K562 (cell line): ENCODE measurements at regions not wholly inside any gene's neighbourhood (a gene's known extent, or its start where the extent isn't known, plus 50 kb on each side); places are given as distances from the start of the nearest gene placed in this dataset.

ENCODE experiments used
- ARHGAP35 ChIP-seq: fragments of 450-650 bp; IDR thresholded peaks from 2 replicates; pipeline ENCODE4 v1.6.1; 2018; ENCODE audit not compliant: partially characterized antibody
- BMI1 ChIP-seq: fragments of 150-350 bp; IDR thresholded peaks from 2 replicates; pipeline ENCODE4 v1.6.1; 2014; ENCODE audit warnings: low read length
- CHD1 ChIP-seq: fragments of 200-600 bp; sonication (generic); IDR thresholded peaks from one replicate; pipeline ENCODE4 v1.6.1; 2012; ENCODE audit warnings: mild to moderate bottlenecking, moderate library complexity, low read length, inconsistent platforms
- EP400 ChIP-seq: fragments of 450-650 bp; IDR thresholded peaks from 2 replicates; pipeline ENCODE4 v1.6.1; 2017; ENCODE audit warnings: antibody characterized with exemption, mild to moderate bottlenecking, moderate library complexity
- GABPB2 ChIP-seq: fragments of 250-450 bp; sonication (Bioruptor Pico); conservative IDR thresholded peaks from 2 replicates; pipeline ENCODE4 v1.5.1; 2021; ENCODE audit warnings: mild to moderate bottlenecking
- GTF2F1 ChIP-seq: IDR thresholded peaks from 2 replicates; pipeline ENCODE4 v1.6.1; 2011; ENCODE audit warnings: low read depth, low read length, improper control_type of control experiment
- KHSRP ChIP-seq: fragments of 450-650 bp; IDR thresholded peaks from 2 replicates; pipeline ENCODE4 v1.6.1; 2017
- NCOA4 ChIP-seq: fragments of 450-650 bp; IDR thresholded peaks from 2 replicates; pipeline ENCODE4 v1.6.1; 2018; ENCODE audit warnings: mild to moderate bottlenecking; ENCODE audit not compliant: partially characterized antibody
- NFYB ChIP-seq: IDR thresholded peaks from 2 replicates; pipeline ENCODE4 v1.6.1; 2011; ENCODE audit warnings: mild to moderate bottlenecking, moderate library complexity; ENCODE audit not compliant: insufficient read length; ENCODE audit errors: extremely low read depth
- POU5F1 ChIP-seq: fragments of 150-350 bp; IDR thresholded peaks from 2 replicates; pipeline ENCODE4 v1.6.1; 2014; ENCODE audit warnings: borderline replicate concordance, low read length, low read depth, mild to moderate bottlenecking; ENCODE audit not compliant: partially characterized antibody
- SETDB1 ChIP-seq: IDR thresholded peaks from one replicate; pipeline ENCODE4 v1.6.1; 2012; ENCODE audit warnings: low read length, control low read depth, inconsistent platforms
- SMAD2 ChIP-seq: fragments of 150-350 bp; IDR thresholded peaks from 2 replicates; pipeline ENCODE4 v1.6.1; 2014; ENCODE audit warnings: low read depth, mild to moderate bottlenecking, low read length
- SRSF9 ChIP-seq: fragments of 200-400 bp; formaldehyde crosslinking; IDR thresholded peaks from 2 replicates; pipeline ENCODE4 v1.6.1; 2017; ENCODE audit warnings: low read depth, low read length, borderline replicate concordance
- TRIM28 ChIP-seq: fragments of 450-650 bp; IDR thresholded peaks from 2 replicates; pipeline ENCODE4 v1.6.1; 2017
- ZKSCAN1 ChIP-seq: fragments of 150-350 bp; IDR thresholded peaks from 2 replicates; pipeline ENCODE4 v1.6.1; 2016; ENCODE audit warnings: low read depth, low read length
- ZNF121 ChIP-seq: sonication (generic); formaldehyde crosslinking; conservative IDR thresholded peaks from 2 replicates; pipeline ENCODE4 v1.8.0; 2022; ENCODE audit warnings: missing genetic modification reagents
- ZNF253 ChIP-seq: fragments of 250-450 bp; sonication (Bioruptor Pico); conservative IDR thresholded peaks from 2 replicates; pipeline ENCODE4 v1.6.1; 2021; ENCODE audit warnings: mild to moderate bottlenecking
- ZNF3 ChIP-seq: fragments of 250-450 bp; sonication (Bioruptor Pico); IDR thresholded peaks from 2 replicates; pipeline ENCODE4 v1.5.0; 2021; ENCODE audit warnings: mild to moderate bottlenecking, moderate library complexity
- ZNF780A ChIP-seq: fragments of 250-450 bp; sonication (Bioruptor Pico); IDR thresholded peaks from 2 replicates; pipeline ENCODE4 v1.5.0; 2021; ENCODE audit warnings: mild to moderate bottlenecking
- TF ChIP-seq, protein P1 (sequence below): IDR thresholded peaks from 2 replicates; pipeline ENCODE4 v1.6.1; 2012; ENCODE audit warnings: low read depth, low read length, improper control_type of control experiment, borderline replicate concordance
- TF ChIP-seq, protein P2 (sequence below): sonication (generic); formaldehyde crosslinking; IDR thresholded peaks from 2 replicates; pipeline ENCODE4 v1.8.0; 2022; ENCODE audit warnings: missing genetic modification reagents, mild to moderate bottlenecking, moderate library complexity, borderline replicate concordance
- TF ChIP-seq, protein P3 (sequence below): fragments of 200-800 bp; sonication (Bioruptor generic); IDR thresholded peaks from 2 replicates; pipeline ENCODE4 v1.6.1; 2017; ENCODE audit warnings: missing genetic modification characterization, missing compliant biosample characterization
- TF ChIP-seq, protein P4 (sequence below), 2 experiments: fragments of 450-650 bp in 1 of 2; sonication (generic) in 1 of 2; formaldehyde crosslinking; conservative IDR thresholded peaks; 2 replicates each; pipeline versions ENCODE4 v1.4.0 to v1.8.1; 2020 to 2022; ENCODE audit warnings: mild to moderate bottlenecking in 1 of 2, missing genetic modification reagents in 1 of 2
- TF ChIP-seq, protein P5 (sequence below): sonication (generic); formaldehyde crosslinking; IDR thresholded peaks from 2 replicates; pipeline ENCODE4 v1.8.1; 2023; ENCODE audit warnings: mild to moderate bottlenecking, missing genetic modification reagents

DNA sequence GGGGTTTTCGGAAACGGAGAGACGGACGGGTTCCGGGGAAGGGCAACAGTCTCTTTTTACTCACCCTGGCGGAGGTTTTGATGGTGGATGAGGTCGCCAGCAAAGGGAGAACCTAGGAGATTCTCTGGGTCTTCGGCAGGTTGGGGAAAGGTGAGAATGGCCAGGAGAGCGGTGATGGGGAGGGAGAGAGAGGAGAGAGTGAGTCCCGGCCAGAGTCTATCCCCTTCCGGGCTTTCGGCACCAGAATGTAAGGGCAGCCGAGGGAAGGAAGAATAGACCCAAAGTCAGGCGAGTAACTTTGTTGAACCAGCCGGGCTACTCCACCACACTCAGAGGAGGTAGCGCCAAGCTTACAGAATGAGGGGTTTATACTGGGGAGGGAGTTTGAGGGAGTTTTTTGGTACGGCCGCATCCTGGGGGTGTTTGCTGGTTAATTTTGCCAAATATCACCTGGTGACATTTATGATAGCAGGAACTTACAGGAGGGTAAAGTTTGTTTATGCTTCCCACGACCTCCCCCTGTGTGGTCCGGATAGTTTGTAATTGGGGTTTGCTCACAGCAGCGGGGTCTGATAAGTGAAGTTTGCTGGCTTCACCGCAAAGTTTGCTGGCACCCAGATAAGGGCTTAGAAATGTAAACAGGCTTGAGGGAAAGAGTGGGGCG lies 141.1 kb upstream of the ETV3 start (continued):
- TF ChIP-seq, protein P1, sequence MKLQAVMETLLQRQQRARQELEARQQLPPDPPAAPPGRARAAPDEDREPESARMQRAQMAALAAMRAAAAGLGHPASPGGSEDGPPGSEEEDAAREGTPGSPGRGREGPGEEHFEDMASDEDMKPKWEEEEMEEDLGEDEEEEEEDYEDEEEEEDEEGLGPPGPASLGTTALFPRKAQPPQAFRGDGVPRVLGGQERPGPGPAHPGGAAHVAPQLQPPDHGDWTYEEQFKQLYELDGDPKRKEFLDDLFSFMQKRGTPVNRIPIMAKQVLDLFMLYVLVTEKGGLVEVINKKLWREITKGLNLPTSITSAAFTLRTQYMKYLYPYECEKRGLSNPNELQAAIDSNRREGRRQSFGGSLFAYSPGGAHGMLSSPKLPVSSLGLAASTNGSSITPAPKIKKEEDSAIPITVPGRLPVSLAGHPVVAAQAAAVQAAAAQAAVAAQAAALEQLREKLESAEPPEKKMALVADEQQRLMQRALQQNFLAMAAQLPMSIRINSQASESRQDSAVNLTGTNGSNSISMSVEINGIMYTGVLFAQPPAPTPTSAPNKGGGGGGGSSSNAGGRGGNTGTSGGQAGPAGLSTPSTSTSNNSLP = peak; percentile 89; the same call in 1 of the 2 replicates
- TF ChIP-seq SETDB1 = no peak
- peak; percentile 78 for TF ChIP-seq ZKSCAN1
- no peak for TF ChIP-seq ZNF3 (CRISPR knock-in tag)
- TF ChIP-seq NCOA4 = no peak
- no peak for TF ChIP-seq GTF2F1
- TF ChIP-seq, protein P2, sequence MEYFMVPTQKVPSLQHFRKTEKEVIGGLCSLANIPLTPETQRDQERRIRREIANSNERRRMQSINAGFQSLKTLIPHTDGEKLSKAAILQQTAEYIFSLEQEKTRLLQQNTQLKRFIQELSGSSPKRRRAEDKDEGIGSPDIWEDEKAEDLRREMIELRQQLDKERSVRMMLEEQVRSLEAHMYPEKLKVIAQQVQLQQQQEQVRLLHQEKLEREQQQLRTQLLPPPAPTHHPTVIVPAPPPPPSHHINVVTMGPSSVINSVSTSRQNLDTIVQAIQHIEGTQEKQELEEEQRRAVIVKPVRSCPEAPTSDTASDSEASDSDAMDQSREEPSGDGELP (CRISPR knock-in tag) = peak; percentile 61; the same call in 1 of the 2 replicates
- TF ChIP-seq GABPB2 (CRISPR knock-in tag) = no peak
- TF ChIP-seq ARHGAP35 = no peak
- TF ChIP-seq BMI1 = no peak
- no peak for TF ChIP-seq NFYB
- TF ChIP-seq, protein P3, sequence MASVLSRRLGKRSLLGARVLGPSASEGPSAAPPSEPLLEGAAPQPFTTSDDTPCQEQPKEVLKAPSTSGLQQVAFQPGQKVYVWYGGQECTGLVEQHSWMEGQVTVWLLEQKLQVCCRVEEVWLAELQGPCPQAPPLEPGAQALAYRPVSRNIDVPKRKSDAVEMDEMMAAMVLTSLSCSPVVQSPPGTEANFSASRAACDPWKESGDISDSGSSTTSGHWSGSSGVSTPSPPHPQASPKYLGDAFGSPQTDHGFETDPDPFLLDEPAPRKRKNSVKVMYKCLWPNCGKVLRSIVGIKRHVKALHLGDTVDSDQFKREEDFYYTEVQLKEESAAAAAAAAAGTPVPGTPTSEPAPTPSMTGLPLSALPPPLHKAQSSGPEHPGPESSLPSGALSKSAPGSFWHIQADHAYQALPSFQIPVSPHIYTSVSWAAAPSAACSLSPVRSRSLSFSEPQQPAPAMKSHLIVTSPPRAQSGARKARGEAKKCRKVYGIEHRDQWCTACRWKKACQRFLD (CRISPR knock-in tag) = peak; percentile 91
- TF ChIP-seq ZNF780A (CRISPR knock-in tag) = no peak
- no peak for TF ChIP-seq ZNF253 (CRISPR knock-in tag)
- TF ChIP-seq SRSF9 = no peak
- peak; percentile 61; the same call in 1 of the 2 replicates for TF ChIP-seq EP400
- TF ChIP-seq ZNF121 (CRISPR knock-in tag) = no peak
- no peak for TF ChIP-seq CHD1
- TF ChIP-seq, protein P4, sequence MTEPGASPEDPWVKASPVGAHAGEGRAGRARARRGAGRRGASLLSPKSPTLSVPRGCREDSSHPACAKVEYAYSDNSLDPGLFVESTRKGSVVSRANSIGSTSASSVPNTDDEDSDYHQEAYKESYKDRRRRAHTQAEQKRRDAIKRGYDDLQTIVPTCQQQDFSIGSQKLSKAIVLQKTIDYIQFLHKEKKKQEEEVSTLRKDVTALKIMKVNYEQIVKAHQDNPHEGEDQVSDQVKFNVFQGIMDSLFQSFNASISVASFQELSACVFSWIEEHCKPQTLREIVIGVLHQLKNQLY (CRISPR knock-in tag; conservative IDR thresholded peaks at IDR 0.05) = no peak
- peak; percentile 82 for TF ChIP-seq KHSRP
- TF ChIP-seq TRIM28 = no peak
- TF ChIP-seq SMAD2 = no peak
- TF ChIP-seq POU5F1 = no peak
- TF ChIP-seq, protein P5, sequence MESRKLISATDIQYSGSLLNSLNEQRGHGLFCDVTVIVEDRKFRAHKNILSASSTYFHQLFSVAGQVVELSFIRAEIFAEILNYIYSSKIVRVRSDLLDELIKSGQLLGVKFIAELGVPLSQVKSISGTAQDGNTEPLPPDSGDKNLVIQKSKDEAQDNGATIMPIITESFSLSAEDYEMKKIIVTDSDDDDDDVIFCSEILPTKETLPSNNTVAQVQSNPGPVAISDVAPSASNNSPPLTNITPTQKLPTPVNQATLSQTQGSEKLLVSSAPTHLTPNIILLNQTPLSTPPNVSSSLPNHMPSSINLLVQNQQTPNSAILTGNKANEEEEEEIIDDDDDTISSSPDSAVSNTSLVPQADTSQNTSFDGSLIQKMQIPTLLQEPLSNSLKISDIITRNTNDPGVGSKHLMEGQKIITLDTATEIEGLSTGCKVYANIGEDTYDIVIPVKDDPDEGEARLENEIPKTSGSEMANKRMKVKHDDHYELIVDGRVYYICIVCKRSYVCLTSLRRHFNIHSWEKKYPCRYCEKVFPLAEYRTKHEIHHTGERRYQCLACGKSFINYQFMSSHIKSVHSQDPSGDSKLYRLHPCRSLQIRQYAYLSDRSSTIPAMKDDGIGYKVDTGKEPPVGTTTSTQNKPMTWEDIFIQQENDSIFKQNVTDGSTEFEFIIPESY (CRISPR knock-in tag) = no peak
